GM06990 (cell line): ENCODE measurements at regions not wholly inside any gene's neighbourhood (a gene's known extent, or its start where the extent isn't known, plus 50 kb on each side); places are given as distances from the start of the nearest gene placed in this dataset.

ENCODE experiments used
- DNase-seq: peaks from one replicate; pipeline ENCODE4 v3.0.0-alpha.2; 2011; ENCODE audit not compliant: insufficient read length; ENCODE audit errors: extremely low read depth
- H3K27me3 ChIP-seq: replicated peaks from 2 replicates; pipeline ENCODE4 v1.6.0; 2011; ENCODE audit warnings: low read length; ENCODE audit not compliant: control insufficient read depth, insufficient read depth
- H3K36me3 ChIP-seq: 2 replicates; pipeline ENCODE4 v1.5.1; 2011; ENCODE audit warnings: low read length; ENCODE audit not compliant: control insufficient read depth, insufficient read depth
- H3K4me3 ChIP-seq: replicated peaks from 2 replicates; pipeline ENCODE4 v1.5.1; 2011; ENCODE audit warnings: low read depth, mild to moderate bottlenecking, control low read depth, low read length
- CTCF ChIP-seq: IDR thresholded peaks from 2 replicates; pipeline ENCODE4 v1.5.1; 2011; ENCODE audit warnings: low read length, control low read depth, mild to moderate bottlenecking, inconsistent platforms; ENCODE audit not compliant: insufficient read depth, poor library complexity, severe bottlenecking

- no peaks in the 10 kb centered on the region for H3K36me3 ChIP-seq
- no peaks in the 10 kb centered on the region; the same call in 1 of the 2 replicates for H3K27me3 ChIP-seq
- no peak for TF ChIP-seq CTCF
- H3K4me3 ChIP-seq, result no peak overlapping the region
- DNase-seq, result no peak
Observed at GRCh38 chr10:1938317-1938716, 201.0 kb upstream of the ADARB2 start.

DNA sequence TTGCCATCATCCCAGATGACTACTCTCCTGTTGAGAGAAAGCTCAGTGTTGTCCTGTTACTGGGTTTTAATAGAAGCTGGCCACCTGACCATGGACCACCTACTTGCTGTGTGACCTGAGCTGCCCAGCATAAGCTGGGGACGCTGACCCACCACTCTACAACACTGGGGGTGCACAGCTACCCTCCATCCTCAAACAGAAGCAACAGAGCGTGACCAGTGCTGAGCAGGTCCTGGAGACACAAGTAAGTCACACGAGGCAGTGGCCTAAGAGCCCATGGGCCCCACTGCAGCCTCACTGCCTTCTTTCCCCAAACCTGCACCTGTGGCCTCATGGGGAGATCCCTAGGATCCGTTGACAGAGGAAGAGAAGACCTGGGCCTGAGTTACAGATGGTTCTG is 198.6 kb upstream of the ADARB2 start:
- TF ChIP-seq CTCF, result no peak
- Histone ChIP-seq H3K36me3 (no peaks in the 10 kb centered on the region), H3K27me3 (no peaks in the 10 kb centered on the region; the same call in 1 of the 2 replicates), H3K4me3 (no peak overlapping the region)
- no peak for DNase-seq

GRCh38 chr10:1933215-1933614 is 195.9 kb upstream of the ADARB2 start:
- Histone ChIP-seq H3K4me3 (no peak overlapping the region), H3K36me3 (no peaks in the 10 kb centered on the region), H3K27me3 (no peaks in the 10 kb centered on the region; the same call in 1 of the 2 replicates)
- no peak for DNase-seq
- TF ChIP-seq CTCF, result no peak

GRCh38 chr10:1932692-1933094 is 195.4 kb upstream of the ADARB2 start:
- TF ChIP-seq CTCF, result no peak
- Histone ChIP-seq H3K4me3 (no peak overlapping the region), H3K27me3 (no peaks in the 10 kb centered on the region; the same call in 1 of the 2 replicates), H3K36me3 (no peaks in the 10 kb centered on the region)
- DNase-seq, result no peak

DNA sequence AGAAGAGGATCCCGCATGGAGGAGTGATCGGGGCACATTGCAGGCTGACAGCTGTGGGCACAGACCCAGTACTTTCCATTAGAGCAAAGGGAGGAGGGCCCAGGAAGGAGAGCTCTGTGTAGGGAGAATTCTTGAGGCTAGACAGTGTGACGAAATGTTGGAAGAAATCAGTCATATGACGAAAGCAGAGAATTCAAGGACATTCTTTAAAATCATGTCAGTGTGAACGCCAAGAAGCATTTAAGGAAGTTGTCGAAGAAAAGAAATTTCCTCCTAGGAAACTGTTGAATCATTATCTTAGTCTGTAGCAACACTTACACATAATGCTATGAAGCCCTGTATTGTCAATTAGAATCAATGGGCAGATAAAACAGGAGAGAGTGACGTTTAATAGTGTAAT is 191.3 kb upstream of the ADARB2 start:
- Histone ChIP-seq H3K4me3 (no peak overlapping the region), H3K36me3 (no peaks in the 10 kb centered on the region), H3K27me3 (no peaks in the 10 kb centered on the region)
- TF ChIP-seq CTCF, result no peak
- no peak for DNase-seq

GRCh38 chr10:1923998-1924397 is 186.7 kb upstream of the ADARB2 start:
- no peak for DNase-seq
- Histone ChIP-seq H3K36me3 (no peaks in the 10 kb centered on the region), H3K4me3 (no peak overlapping the region), H3K27me3 (no peaks in the 10 kb centered on the region)
- TF ChIP-seq CTCF, result no peak
